SK-N-SH (cell line): ENCODE measurements at regions not wholly inside any gene's neighbourhood (a gene's known extent, or its start where the extent isn't known, plus 50 kb on each side); places are given as distances from the start of the nearest gene placed in this dataset.
"Not testable (repeated sequence)": the region's sequence is repeated elsewhere in the genome, so short reads cannot be mapped to it uniquely, and the experiment has no call there.

Experiments used
- CTCF ChIA-PET: fragments of 300-600, 350-600 bp; formaldehyde crosslinking; extraction: SDS; loops from one replicate; lab custom pipeline; 2021; lab: Yijun Ruan, JAX
- POLR2A ChIA-PET: fragments of 350-600 bp; sonication (Branson Sonifier 250); formaldehyde crosslinking; extraction: SDS; loops from one replicate; lab custom pipeline; 2020; ENCODE audit warnings: antibody characterized with exemption, inconsistent platforms; lab: Yijun Ruan, JAX
- DNase-seq: peaks from one replicate; pipeline ENCODE4 v3.0.0; 2012
- H2AFZ ChIP-seq: fragments of 200-600 bp; sonication (generic); 2 replicates; pipeline ENCODE4 v1.8.1; 2016; ENCODE audit warnings: antibody characterized with exemption, mild to moderate bottlenecking, low read depth
- H3F3A ChIP-seq: fragments of 200-600 bp; sonication (generic); replicated peaks from 2 replicates; pipeline ENCODE3; 2016; ENCODE audit warnings: antibody characterized with exemption, mild to moderate bottlenecking; ENCODE audit not compliant: insufficient read depth
- H3K27ac ChIP-seq, 2 experiments: fragments of 200-500 bp in 1 of 2; fragments of 200-600 bp in 1 of 2; sonication (Bioruptor generic) in 1 of 2; sonication (generic), shearing (Covaris generic) in 1 of 2; 2 replicates each; pipeline versions ENCODE4 v1.5.1 to v1.6.1; 2014 to 2016; ENCODE audit warnings: low read depth in 2 of 2, inconsistent platforms in 1 of 2, low read length in 1 of 2, mild to moderate bottlenecking in 1 of 2, mixed read lengths in 1 of 2
- H3K27me3 ChIP-seq: fragments of 200-600 bp; sonication (generic), shearing (Covaris generic); 2 replicates; pipeline ENCODE4 v1.6.1; 2016; ENCODE audit warnings: mixed run types; ENCODE audit not compliant: insufficient read depth
- H3K36me3 ChIP-seq, 2 experiments: fragments of 200-500 bp in 1 of 2; fragments of 200-600 bp in 1 of 2; sonication (Bioruptor generic) in 1 of 2; sonication (generic) in 1 of 2; replicated peaks in 1 of 2; 2 replicates each; pipeline versions ENCODE3 to v1.5.1; 2014 to 2016; ENCODE audit warnings: low read length in 1 of 2, mild to moderate bottlenecking in 1 of 2; ENCODE audit not compliant: insufficient read depth in 2 of 2, control insufficient read depth in 1 of 2
- H3K4me1 ChIP-seq, 2 experiments: fragments of 200-500 bp in 1 of 2; fragments of 200-600 bp in 1 of 2; sonication (Bioruptor generic) in 1 of 2; sonication (generic), shearing (Covaris generic) in 1 of 2; 2 replicates each; pipeline versions ENCODE4 v1.5.1 to v1.6.1; 2014 to 2016; ENCODE audit warnings: low read depth in 1 of 2, low read length in 1 of 2, mixed run types in 1 of 2; ENCODE audit not compliant: insufficient read depth in 2 of 2, control insufficient read depth in 1 of 2
- H3K4me2 ChIP-seq: fragments of 200-600 bp; sonication (generic), shearing (Covaris generic); 2 replicates; pipeline ENCODE4 v1.6.1; 2017; ENCODE audit warnings: mixed run types
- H3K4me3 ChIP-seq, 2 experiments: fragments of 200-500 bp in 1 of 2; fragments of 200-600 bp in 1 of 2; sonication (Bioruptor generic) in 1 of 2; sonication (generic), shearing (Covaris generic) in 1 of 2; 2 replicates each; pipeline versions ENCODE4 v1.5.1 to v1.8.1; 2014 to 2016; ENCODE audit warnings: low read depth in 2 of 2, inconsistent platforms in 1 of 2, low read length in 1 of 2, mild to moderate bottlenecking in 1 of 2, mixed read lengths in 1 of 2, moderate library complexity in 1 of 2
- H3K79me2 ChIP-seq: fragments of 200-600 bp; sonication (generic); 2 replicates; pipeline ENCODE4 v1.8.1; 2017; ENCODE audit warnings: mild to moderate bottlenecking; ENCODE audit not compliant: insufficient read depth
- H3K9ac ChIP-seq: fragments of 200-600 bp; sonication (generic); 2 replicates; pipeline ENCODE4 v1.6.1; 2017; ENCODE audit warnings: mixed run types
- H3K9me2 ChIP-seq: fragments of 200-600 bp; sonication (generic); 2 replicates; pipeline ENCODE4 v1.6.1; 2017; ENCODE audit warnings: mixed run types
- H3K9me3 ChIP-seq: fragments of 200-600 bp; sonication (generic); 2 replicates; pipeline ENCODE4 v1.6.1; 2017; ENCODE audit warnings: mixed run types, mild to moderate bottlenecking, moderate library complexity
- H4K20me1 ChIP-seq: fragments of 200-600 bp; sonication (generic); 2 replicates; pipeline ENCODE4 v1.6.1; 2017; ENCODE audit warnings: mild to moderate bottlenecking, mixed run types; ENCODE audit not compliant: insufficient read depth
- ELF1 ChIP-seq: IDR thresholded peaks from 2 replicates; pipeline ENCODE4 v1.4.0; 2012
- FOXJ3 ChIP-seq: sonication (generic); formaldehyde crosslinking; IDR thresholded peaks from 2 replicates; pipeline ENCODE4 v1.5.1; 2020; ENCODE audit warnings: mild to moderate bottlenecking, missing genetic modification reagents
- JUND ChIP-seq: IDR thresholded peaks from 2 replicates; pipeline ENCODE4 v1.4.0; 2012
- MXI1 ChIP-seq: IDR thresholded peaks from 2 replicates; pipeline ENCODE4 v1.6.1; 2012; ENCODE audit warnings: mild to moderate bottlenecking, low read depth, low read length, improper control_type of control experiment
- NFIC ChIP-seq: IDR thresholded peaks from 2 replicates; pipeline ENCODE4 v1.4.0; 2012; ENCODE audit warnings: borderline replicate concordance
- POLR2AphosphoS5 ChIP-seq: IDR thresholded peaks from 2 replicates; pipeline ENCODE4 v1.6.1; 2012; ENCODE audit warnings: low read depth, low read length
- RAD21 ChIP-seq: IDR thresholded peaks from 2 replicates; pipeline ENCODE4 v1.6.1; 2012; ENCODE audit warnings: mild to moderate bottlenecking, low read length
- RFX5 ChIP-seq: IDR thresholded peaks from 2 replicates; pipeline ENCODE4 v1.6.1; 2012; ENCODE audit warnings: mild to moderate bottlenecking, improper control_type of control experiment, low read length
- RXRA ChIP-seq: IDR thresholded peaks from 2 replicates; pipeline ENCODE4 v1.4.0; 2012; ENCODE audit warnings: low read depth, mild to moderate bottlenecking, borderline replicate concordance
- SIN3A ChIP-seq: IDR thresholded peaks from 2 replicates; pipeline ENCODE4 v1.6.1; 2012; ENCODE audit warnings: low read depth, mild to moderate bottlenecking, low read length, moderate library complexity, borderline replicate concordance
- TAF1 ChIP-seq: IDR thresholded peaks from 2 replicates; pipeline ENCODE4 v1.6.1; 2012; ENCODE audit warnings: low read depth, mild to moderate bottlenecking, low read length, moderate library complexity, borderline replicate concordance
- WGBS: methylation state at CpG from one replicate; pipeline ENCODE4 v1.1.6; 2017; ENCODE audit warnings: low lambda C conversion rate; 5-methylcytosine and 5-hydroxymethylcytosine counted together
- TF ChIP-seq, protein P1 (sequence below): IDR thresholded peaks from 2 replicates; pipeline ENCODE4 v1.6.1; 2012; ENCODE audit warnings: mild to moderate bottlenecking, low read depth, low read length, moderate library complexity
- TF ChIP-seq, protein P2 (sequence below): fragments of 150-350 bp; IDR thresholded peaks from 2 replicates; pipeline ENCODE4 v1.6.1; 2016; ENCODE audit warnings: mild to moderate bottlenecking, low read depth, low read length
- TF ChIP-seq, protein P3 (sequence below): IDR thresholded peaks from 2 replicates; pipeline ENCODE4 v1.4.0; 2012; ENCODE audit warnings: low read depth
- TF ChIP-seq, protein P4 (sequence below): fragments of 200-600 bp; sonication (generic); IDR thresholded peaks from 2 replicates; pipeline ENCODE4 v1.6.1; 2017; ENCODE audit warnings: antibody characterized with exemption, mild to moderate bottlenecking, moderate library complexity

DNA sequence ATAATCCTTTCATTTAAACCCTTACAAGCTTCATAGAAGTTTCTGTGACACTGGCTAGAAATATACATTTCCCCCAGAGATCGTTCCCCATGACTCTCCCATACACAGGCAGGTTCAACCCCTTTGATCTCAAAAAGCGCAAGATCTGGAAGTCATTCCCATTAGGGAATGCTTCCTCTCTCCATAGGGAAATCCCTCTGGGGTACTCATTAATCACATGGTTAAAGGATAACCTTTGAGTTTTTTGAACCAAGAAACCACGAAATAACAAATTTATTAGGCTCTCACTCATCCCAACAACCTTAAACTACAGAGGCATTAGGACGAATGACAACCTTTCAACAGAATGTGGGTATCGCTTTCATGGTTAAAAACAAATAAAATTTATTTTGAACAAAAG lies 211.9 kb upstream of the PRICKLE2 start (continued):
- TF ChIP-seq, protein P1, sequence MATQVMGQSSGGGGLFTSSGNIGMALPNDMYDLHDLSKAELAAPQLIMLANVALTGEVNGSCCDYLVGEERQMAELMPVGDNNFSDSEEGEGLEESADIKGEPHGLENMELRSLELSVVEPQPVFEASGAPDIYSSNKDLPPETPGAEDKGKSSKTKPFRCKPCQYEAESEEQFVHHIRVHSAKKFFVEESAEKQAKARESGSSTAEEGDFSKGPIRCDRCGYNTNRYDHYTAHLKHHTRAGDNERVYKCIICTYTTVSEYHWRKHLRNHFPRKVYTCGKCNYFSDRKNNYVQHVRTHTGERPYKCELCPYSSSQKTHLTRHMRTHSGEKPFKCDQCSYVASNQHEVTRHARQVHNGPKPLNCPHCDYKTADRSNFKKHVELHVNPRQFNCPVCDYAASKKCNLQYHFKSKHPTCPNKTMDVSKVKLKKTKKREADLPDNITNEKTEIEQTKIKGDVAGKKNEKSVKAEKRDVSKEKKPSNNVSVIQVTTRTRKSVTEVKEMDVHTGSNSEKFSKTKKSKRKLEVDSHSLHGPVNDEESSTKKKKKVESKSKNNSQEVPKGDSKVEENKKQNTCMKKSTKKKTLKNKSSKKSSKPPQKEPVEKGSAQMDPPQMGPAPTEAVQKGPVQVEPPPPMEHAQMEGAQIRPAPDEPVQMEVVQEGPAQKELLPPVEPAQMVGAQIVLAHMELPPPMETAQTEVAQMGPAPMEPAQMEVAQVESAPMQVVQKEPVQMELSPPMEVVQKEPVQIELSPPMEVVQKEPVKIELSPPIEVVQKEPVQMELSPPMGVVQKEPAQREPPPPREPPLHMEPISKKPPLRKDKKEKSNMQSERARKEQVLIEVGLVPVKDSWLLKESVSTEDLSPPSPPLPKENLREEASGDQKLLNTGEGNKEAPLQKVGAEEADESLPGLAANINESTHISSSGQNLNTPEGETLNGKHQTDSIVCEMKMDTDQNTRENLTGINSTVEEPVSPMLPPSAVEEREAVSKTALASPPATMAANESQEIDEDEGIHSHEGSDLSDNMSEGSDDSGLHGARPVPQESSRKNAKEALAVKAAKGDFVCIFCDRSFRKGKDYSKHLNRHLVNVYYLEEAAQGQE = no peak
- TF ChIP-seq ELF1 (no peak), MXI1 (no peak), SIN3A (no peak), JUND (no peak)
- TF ChIP-seq, protein P2, sequence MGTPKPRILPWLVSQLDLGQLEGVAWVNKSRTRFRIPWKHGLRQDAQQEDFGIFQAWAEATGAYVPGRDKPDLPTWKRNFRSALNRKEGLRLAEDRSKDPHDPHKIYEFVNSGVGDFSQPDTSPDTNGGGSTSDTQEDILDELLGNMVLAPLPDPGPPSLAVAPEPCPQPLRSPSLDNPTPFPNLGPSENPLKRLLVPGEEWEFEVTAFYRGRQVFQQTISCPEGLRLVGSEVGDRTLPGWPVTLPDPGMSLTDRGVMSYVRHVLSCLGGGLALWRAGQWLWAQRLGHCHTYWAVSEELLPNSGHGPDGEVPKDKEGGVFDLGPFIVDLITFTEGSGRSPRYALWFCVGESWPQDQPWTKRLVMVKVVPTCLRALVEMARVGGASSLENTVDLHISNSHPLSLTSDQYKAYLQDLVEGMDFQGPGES = no peak
- TF ChIP-seq, all 33 proteins: peak for 0

DNA sequence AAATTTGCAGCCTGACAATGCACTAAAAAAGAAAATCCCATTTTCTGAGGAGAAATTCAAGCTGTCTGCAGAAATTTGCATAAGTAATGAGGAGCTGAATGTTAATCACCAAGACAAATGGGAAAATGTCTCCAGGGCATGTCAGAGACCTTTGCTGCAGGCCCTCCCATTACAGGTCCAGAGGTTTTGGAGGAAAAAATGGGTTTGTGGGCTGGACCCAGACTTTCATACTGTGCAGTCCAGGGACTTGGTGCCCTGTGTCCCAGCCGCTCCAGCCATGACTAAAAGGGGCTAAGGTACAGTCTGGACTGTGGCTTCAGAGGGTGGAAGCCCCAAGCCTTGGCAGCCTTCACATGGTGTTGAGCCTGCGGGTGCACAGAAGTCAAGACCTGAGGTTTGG lies 209.8 kb upstream of the PRICKLE2 start:
- H3K36me3 ChIP-seq, H3K4me3 ChIP-seq, H4K20me1 ChIP-seq, H3K27me3 ChIP-seq, POLR2A ChIA-PET, H3K9me2 ChIP-seq, H3K4me1 ChIP-seq, H2AFZ ChIP-seq, H3K27ac ChIP-seq, H3K4me2 ChIP-seq, H3K9me3 ChIP-seq, H3F3A ChIP-seq, DNase-seq, H3K79me2 ChIP-seq, H3K9ac ChIP-seq: not testable (repeated sequence)
- CTCF ChIA-PET = interaction anchor here (1.5 kb wide), 1 partner anchor 10 kb away, joined by 4 read pairs; no protein-coding TSS in a partner anchor
- WGBS = 100% methylated on average over 1 of the region's 2 CpGs

DNA sequence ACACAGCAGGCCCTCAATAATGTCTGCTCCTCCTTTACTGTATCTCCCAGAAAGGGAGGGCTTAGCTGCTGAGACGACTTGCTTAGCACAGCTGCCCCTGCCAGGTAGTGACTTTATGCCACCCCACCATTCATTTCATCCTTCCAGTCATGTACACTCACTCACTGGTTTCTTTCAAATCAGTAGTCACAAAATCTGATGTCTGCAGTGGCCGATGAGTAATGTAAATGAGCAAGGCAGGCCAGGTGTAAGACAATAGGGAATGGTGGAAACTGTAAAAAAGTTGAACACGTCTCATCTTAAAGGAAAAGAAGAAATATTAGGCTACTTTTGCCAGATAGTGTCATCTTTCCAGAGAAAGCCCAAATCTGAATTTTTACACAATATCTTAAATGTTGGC lies 207.6 kb upstream of the PRICKLE2 start:
- no peaks in the 10 kb centered on the region for H3K36me3 ChIP-seq
- DNase-seq = no peak
- H2AFZ ChIP-seq = no peak overlapping the region
- no peaks in the 10 kb centered on the region for H3K9me2 ChIP-seq
- no peaks in the 10 kb centered on the region for H3K9me3 ChIP-seq
- no peak overlapping the region for H3K9ac ChIP-seq
- WGBS = 77% methylated on average over 3 of the region's 3 CpGs
- no peak overlapping the region for H3K4me3 ChIP-seq
- H3F3A ChIP-seq = no peaks in the 10 kb centered on the region
- no peaks in the 10 kb centered on the region for H3K27me3 ChIP-seq
- no peaks in the 10 kb centered on the region for H4K20me1 ChIP-seq
- H3K27ac ChIP-seq = no peak overlapping the region
- CTCF ChIA-PET = interaction anchor here (1.2 to 1.6 kb wide), 2 partner anchors 51 to 403 kb away, joined by 5 read pairs; no protein-coding TSS in a partner anchor
- H3K4me1 ChIP-seq = no peaks in the 10 kb centered on the region
- POLR2A ChIA-PET = no interaction called here
- H3K4me2 ChIP-seq = no peak overlapping the region
- H3K79me2 ChIP-seq = no peaks in the 10 kb centered on the region
- TF ChIP-seq FOXJ3 (CRISPR knock-in tag) (no peak), RFX5 (no peak), RXRA (no peak), RAD21 (no peak), NFIC (no peak), ELF1 (no peak), JUND (no peak), TAF1 (no peak), SIN3A (no peak), POLR2AphosphoS5 (no peak)
- TF ChIP-seq, protein P3, sequence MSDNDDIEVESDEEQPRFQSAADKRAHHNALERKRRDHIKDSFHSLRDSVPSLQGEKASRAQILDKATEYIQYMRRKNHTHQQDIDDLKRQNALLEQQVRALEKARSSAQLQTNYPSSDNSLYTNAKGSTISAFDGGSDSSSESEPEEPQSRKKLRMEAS = no peak
- TF ChIP-seq, protein P2 = no peak
- TF ChIP-seq, protein P4, sequence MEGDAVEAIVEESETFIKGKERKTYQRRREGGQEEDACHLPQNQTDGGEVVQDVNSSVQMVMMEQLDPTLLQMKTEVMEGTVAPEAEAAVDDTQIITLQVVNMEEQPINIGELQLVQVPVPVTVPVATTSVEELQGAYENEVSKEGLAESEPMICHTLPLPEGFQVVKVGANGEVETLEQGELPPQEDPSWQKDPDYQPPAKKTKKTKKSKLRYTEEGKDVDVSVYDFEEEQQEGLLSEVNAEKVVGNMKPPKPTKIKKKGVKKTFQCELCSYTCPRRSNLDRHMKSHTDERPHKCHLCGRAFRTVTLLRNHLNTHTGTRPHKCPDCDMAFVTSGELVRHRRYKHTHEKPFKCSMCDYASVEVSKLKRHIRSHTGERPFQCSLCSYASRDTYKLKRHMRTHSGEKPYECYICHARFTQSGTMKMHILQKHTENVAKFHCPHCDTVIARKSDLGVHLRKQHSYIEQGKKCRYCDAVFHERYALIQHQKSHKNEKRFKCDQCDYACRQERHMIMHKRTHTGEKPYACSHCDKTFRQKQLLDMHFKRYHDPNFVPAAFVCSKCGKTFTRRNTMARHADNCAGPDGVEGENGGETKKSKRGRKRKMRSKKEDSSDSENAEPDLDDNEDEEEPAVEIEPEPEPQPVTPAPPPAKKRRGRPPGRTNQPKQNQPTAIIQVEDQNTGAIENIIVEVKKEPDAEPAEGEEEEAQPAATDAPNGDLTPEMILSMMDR = no peak
